ENCODE measurements at regions not wholly inside any gene's neighbourhood (a gene's known extent, or its start where the extent isn't known, plus 50 kb on each side); places are given as distances from the start of the nearest gene placed in this dataset.

DNA sequence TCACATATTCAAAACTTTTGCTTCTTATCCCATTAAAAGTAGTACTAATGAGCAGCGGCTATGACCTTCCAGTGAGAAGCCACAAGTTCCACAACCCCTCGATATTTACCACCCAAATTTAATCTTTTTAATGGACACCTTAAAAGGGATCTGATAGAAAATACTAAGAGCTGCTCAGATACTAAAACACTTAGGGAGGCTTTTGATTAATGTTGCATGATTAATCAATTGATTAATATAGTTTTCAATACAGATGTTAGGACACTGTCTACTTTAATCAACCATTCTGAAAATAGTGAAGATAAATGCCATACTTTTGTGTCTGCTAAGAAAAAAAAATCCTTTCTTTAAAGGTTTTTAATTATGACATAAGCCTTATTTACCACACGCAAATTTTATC lies 1312.8 kb upstream of the ACVR2A start:
- Histone ChIP-seq H3K9me3 (no peaks in the 10 kb centered on the region), H3K27me3 (no peaks in the 10 kb centered on the region), H3K27ac (no peak overlapping the region), H3K36me3 (no peaks in the 10 kb centered on the region), H3K4me3 (no peak overlapping the region), H3K4me1 (no peaks in the 10 kb centered on the region)
- no peak for TF ChIP-seq EP300 (IDR thresholded peaks at IDR 0.05)
- no peak for TF ChIP-seq POLR2AphosphoS5 (IDR thresholded peaks at IDR 0.05)
- TF ChIP-seq, protein P1, sequence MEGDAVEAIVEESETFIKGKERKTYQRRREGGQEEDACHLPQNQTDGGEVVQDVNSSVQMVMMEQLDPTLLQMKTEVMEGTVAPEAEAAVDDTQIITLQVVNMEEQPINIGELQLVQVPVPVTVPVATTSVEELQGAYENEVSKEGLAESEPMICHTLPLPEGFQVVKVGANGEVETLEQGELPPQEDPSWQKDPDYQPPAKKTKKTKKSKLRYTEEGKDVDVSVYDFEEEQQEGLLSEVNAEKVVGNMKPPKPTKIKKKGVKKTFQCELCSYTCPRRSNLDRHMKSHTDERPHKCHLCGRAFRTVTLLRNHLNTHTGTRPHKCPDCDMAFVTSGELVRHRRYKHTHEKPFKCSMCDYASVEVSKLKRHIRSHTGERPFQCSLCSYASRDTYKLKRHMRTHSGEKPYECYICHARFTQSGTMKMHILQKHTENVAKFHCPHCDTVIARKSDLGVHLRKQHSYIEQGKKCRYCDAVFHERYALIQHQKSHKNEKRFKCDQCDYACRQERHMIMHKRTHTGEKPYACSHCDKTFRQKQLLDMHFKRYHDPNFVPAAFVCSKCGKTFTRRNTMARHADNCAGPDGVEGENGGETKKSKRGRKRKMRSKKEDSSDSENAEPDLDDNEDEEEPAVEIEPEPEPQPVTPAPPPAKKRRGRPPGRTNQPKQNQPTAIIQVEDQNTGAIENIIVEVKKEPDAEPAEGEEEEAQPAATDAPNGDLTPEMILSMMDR (IDR thresholded peaks at IDR 0.05): no peak
- no peak for TF ChIP-seq POLR2A (IDR thresholded peaks at IDR 0.05)
- intact Hi-C loops (cut with DNase I): no loop called here
- no peak for DNase-seq
- WGBS, 2 donors: 90% methylated on average over 3 of the region's 3 CpGs

DNA sequence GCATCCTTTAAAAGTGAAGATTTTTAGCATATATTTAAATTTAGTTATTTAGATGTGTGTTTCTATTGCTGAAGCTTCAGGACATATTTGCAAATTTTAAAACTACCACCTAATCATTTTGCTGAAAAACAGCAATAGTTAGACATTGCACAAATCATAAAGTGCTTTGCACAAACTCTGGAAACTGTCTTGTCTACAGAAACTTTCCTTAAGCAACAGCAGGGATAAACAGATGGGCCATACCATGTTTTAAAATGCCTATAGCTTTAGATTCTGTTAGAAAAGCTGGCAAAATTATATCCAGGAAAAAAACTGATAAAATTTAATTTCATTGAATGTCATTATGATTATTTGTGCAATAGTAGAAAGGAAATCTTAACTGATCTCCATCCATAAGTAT lies 1313.9 kb upstream of the ACVR2A start:
- no peaks in the 10 kb centered on the region for H3K27me3 ChIP-seq
- TF ChIP-seq POLR2AphosphoS5 (IDR thresholded peaks at IDR 0.05): no peak
- TF ChIP-seq POLR2A (IDR thresholded peaks at IDR 0.05): no peak
- TF ChIP-seq, protein P1 (IDR thresholded peaks at IDR 0.05): no peak
- no peaks in the 10 kb centered on the region for H3K9me3 ChIP-seq
- H3K27ac ChIP-seq: no peak overlapping the region
- no peak overlapping the region for H3K4me3 ChIP-seq
- intact Hi-C loops (cut with DNase I): no loop called here
- H3K36me3 ChIP-seq: no peaks in the 10 kb centered on the region
- no peak for DNase-seq
- H3K4me1 ChIP-seq: no peaks in the 10 kb centered on the region

DNA sequence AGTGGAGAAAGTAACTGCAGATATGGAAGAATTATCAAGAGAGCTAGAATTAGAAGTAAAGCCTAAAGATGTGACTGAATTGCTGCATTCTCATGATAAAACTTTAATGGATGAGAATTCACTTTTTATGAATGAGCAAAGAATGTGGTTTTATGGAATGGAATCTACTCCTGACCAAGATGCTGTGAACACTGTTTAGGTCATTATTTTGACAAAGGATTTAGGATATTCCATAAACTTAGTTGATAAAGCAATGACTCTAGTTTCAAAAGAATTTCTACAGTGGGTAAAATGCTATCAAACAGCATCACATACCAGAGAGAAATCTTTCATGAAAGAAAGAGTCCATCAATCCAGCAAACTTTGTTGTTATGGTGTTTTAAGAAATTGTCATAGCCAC lies 1317.7 kb upstream of the ACVR2A start:
- H3K9me3 ChIP-seq: no peaks in the 10 kb centered on the region
- intact Hi-C loops (cut with DNase I): no loop called here
- H3K36me3 ChIP-seq: no peaks in the 10 kb centered on the region

DNA sequence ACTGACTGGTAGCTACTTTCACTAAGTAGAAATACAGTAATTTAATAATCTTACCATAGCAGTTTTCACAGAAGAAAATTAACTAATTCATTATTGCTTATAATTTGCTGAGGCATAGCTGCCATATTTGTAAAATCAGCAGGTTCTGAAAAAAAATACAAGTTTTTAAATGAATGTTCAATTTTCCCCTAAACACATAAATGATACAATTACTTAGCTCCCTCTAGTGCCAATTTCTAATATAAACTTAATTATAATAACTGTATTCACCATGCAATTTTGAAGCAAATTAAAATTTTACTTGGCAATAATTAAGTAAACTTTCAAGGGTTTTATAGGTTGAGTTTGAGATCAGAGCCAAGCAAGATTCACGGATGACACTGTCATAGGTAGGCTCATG lies 1321.6 kb upstream of the ACVR2A start:
- 39 to 68% methylated on average over 1 of the region's 1 CpG for WGBS, 2 donors
- Histone ChIP-seq H3K9me3 (no peaks in the 10 kb centered on the region), H3K27me3 (no peaks in the 10 kb centered on the region), H3K36me3 (no peaks in the 10 kb centered on the region), H3K27ac (no peak overlapping the region), H3K4me1 (no peaks in the 10 kb centered on the region), H3K4me3 (no peak overlapping the region)
- DNase-seq: no peak
- intact Hi-C loops (cut with DNase I): no loop called here
- TF ChIP-seq, protein P1 (IDR thresholded peaks at IDR 0.05): no peak
- TF ChIP-seq EP300 (IDR thresholded peaks at IDR 0.05): no peak

More for the DNA sequence above, 1317.7 kb upstream of the ACVR2A start:
- H3K4me3 ChIP-seq: no peak overlapping the region
- H3K27me3 ChIP-seq: no peaks in the 10 kb centered on the region
- DNase-seq: no peak
- H3K4me1 ChIP-seq: no peaks in the 10 kb centered on the region
- H3K27ac ChIP-seq: no peak overlapping the region
- TF ChIP-seq EP300 (IDR thresholded peaks at IDR 0.05) (no peak), POLR2A (IDR thresholded peaks at IDR 0.05) (no peak), POLR2AphosphoS5 (IDR thresholded peaks at IDR 0.05) (no peak)
- TF ChIP-seq, protein P1 (IDR thresholded peaks at IDR 0.05): no peak

DNA sequence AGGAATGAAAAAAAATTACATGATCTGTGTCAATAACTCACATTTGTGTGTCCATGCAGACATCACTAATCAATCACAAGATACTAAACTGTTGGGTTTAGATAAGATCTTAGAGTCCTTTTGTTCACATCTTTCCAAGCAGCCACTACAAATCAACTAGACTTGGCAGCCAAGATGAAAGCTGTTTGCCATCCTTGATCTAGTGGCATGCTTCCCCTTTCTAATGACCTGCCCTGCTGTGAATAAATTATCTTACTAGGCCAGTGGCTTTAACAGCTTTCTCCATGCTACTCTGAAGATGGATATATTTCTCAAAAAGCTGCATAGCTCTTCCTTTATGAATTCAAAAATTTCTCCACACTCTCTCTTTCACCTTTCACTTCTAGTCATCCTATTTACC lies 1338.0 kb upstream of the ACVR2A start:
- peaks cover 0 to 4% (median 0%) of the 10 kb centered on the region in 4 donors for H3K4me1 ChIP-seq
- H3K27me3 ChIP-seq: no peaks in the 10 kb centered on the region
- intact Hi-C loops (cut with DNase I): no loop called here
- H3K4me3 ChIP-seq: no peak overlapping the region
- H3K27ac ChIP-seq: no peak overlapping the region
- TF ChIP-seq, protein P1 (IDR thresholded peaks at IDR 0.05): no peak
- TF ChIP-seq EP300 (IDR thresholded peaks at IDR 0.05) (no peak), POLR2AphosphoS5 (IDR thresholded peaks at IDR 0.05) (no peak), POLR2A (IDR thresholded peaks at IDR 0.05) (no peak)
- H3K9me3 ChIP-seq: no peaks in the 10 kb centered on the region
- DNase-seq: no peak
- no peaks in the 10 kb centered on the region for H3K36me3 ChIP-seq

Data from sigmoid colon (tissue), 6 donors.